MM.1S (cell line): ENCODE measurements at regions not wholly inside any gene's neighbourhood (a gene's known extent, or its start where the extent isn't known, plus 50 kb on each side); places are given as distances from the start of the nearest gene placed in this dataset.

Experiments
- EZH2 ChIP-seq: fragments of 300-600 bp; sonication (generic); optimal IDR thresholded peaks from 2 replicates; pipeline ENCODE3; 2017; ENCODE audit warnings: low read depth, mild to moderate bottlenecking, antibody characterized with exemption, low read length, mixed read lengths
- TF ChIP-seq, protein P1 (sequence below): fragments of 300-600 bp; sonication (generic); IDR thresholded peaks from 2 replicates; pipeline ENCODE4 v1.5.1; 2016; ENCODE audit warnings: antibody characterized with exemption, low read length, mixed read lengths

DNA sequence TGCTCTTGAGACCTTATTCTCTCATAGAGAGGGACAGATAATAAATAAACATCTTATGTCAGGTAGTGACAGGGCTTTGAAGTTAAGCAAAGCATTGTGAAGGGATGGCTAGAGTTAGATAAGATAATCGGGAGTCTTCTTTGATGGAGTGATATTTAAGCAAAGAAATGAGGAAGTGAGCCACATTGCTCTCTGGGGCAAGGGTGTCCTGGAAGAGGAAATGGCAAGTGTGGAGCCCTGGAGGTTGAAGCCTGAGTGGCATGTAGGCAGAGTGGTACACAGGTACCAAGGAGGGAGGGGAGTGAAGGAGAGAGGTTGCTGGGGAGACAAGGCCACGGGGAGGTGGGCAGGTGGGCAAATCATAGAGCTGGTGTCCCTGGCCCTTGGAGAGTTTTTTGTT lies 110.2 kb downstream of the CTAGE1 start:
- TF ChIP-seq, protein P1, sequence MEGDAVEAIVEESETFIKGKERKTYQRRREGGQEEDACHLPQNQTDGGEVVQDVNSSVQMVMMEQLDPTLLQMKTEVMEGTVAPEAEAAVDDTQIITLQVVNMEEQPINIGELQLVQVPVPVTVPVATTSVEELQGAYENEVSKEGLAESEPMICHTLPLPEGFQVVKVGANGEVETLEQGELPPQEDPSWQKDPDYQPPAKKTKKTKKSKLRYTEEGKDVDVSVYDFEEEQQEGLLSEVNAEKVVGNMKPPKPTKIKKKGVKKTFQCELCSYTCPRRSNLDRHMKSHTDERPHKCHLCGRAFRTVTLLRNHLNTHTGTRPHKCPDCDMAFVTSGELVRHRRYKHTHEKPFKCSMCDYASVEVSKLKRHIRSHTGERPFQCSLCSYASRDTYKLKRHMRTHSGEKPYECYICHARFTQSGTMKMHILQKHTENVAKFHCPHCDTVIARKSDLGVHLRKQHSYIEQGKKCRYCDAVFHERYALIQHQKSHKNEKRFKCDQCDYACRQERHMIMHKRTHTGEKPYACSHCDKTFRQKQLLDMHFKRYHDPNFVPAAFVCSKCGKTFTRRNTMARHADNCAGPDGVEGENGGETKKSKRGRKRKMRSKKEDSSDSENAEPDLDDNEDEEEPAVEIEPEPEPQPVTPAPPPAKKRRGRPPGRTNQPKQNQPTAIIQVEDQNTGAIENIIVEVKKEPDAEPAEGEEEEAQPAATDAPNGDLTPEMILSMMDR: no peak
- TF ChIP-seq EZH2: no peak
